Fibroblast of lung (primary cell): ENCODE measurements at regions not wholly inside any gene's neighbourhood (a gene's known extent, or its start where the extent isn't known, plus 50 kb on each side); places are given as distances from the start of the nearest gene placed in this dataset.

Experiments
- CTCF ChIP-seq, 2 donors: IDR thresholded peaks in 1 of 2; conservative IDR thresholded peaks in 1 of 2; 1 replicate in 1 of 2; 2 replicates in 1 of 2; pipeline ENCODE4 v1.5.1; 2011 to 2012; ENCODE audit warnings: low read length in 2 of 2, control low read depth in 1 of 2, inconsistent platforms in 1 of 2, low read depth in 1 of 2, mild to moderate bottlenecking in 1 of 2
- EZH2 ChIP-seq: IDR thresholded peaks from 2 replicates; pipeline ENCODE4 v1.5.1; 2012; ENCODE audit warnings: low read length, control low read depth, mild to moderate bottlenecking; ENCODE audit errors: missing control alignments

DNA sequence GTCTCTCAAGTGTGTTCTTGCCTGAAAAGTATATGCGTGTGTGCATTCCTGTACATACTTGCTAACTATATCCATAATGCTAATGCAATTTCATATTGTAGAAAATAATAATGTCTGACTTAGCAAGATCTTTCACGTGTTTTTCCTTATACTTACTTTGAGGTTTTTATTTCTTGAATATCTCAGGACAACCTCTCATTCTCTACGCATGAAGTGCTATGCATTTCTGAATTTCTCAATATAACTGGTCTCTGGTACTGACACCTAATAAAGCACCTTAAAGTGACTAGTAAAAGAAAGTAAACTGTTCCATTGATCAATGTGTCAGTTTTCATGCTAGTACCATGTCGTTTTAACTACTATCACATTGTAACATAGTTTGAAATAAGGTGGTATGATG is 589.9 kb upstream of the ADGRB3 start:
- TF ChIP-seq EZH2, result no peak
- no peak for TF ChIP-seq CTCF (conservative IDR thresholded peaks at IDR 0.05 in 1 of 2, IDR thresholded peaks at IDR 0.05 in 1 of 2; ENCODE audit: low read depth in 1 of 2, low read length in 2 of 2)
